ENCODE measurements at regions not wholly inside any gene's neighbourhood (a gene's known extent, or its start where the extent isn't known, plus 50 kb on each side); places are given as distances from the start of the nearest gene placed in this dataset.

- TF ChIP-seq CTCF (IDR thresholded peaks at IDR 0.05) (no peak), POLR2AphosphoS5 (IDR thresholded peaks at IDR 0.05) (no peak), EP300 (IDR thresholded peaks at IDR 0.05) (no peak), POLR2A (IDR thresholded peaks at IDR 0.05) (no peak)
Measured at GRCh38 chr13:54949735-54950134, 1921.1 kb downstream of the OLFM4 start.

All from stomach (tissue), 4 donors.